ENCODE measurements at regions not wholly inside any gene's neighbourhood (a gene's known extent, or its start where the extent isn't known, plus 50 kb on each side); places are given as distances from the start of the nearest gene placed in this dataset.

- 94 to 97% (median 95%) methylated on average over 2 of the region's 2 CpGs for WGBS, 5 donors
- Histone ChIP-seq H3K27ac (no peak overlapping the region), H3K4me1 (no peaks in the 10 kb centered on the region), H3K9me3 (peaks cover 0 to 8% (median 6%) of the 10 kb centered on the region in 4 donors), H3K36me3 (no peaks in the 10 kb centered on the region), H3K27me3 (no peaks in the 10 kb centered on the region), H3K4me3 (no peak overlapping the region)
- intact Hi-C loops (cut with DNase I; ENCODE audit: low total_unique reads), result no loop called here
- DNase-seq, result no peak
- TF ChIP-seq POLR2A (IDR thresholded peaks at IDR 0.05), result no peak
- TF ChIP-seq POLR2AphosphoS5 (IDR thresholded peaks at IDR 0.05), result no peak
- no peak for TF ChIP-seq CTCF (IDR thresholded peaks at IDR 0.05)
- TF ChIP-seq EP300 (IDR thresholded peaks at IDR 0.05), result no peak
These were observed 275.5 kb upstream of the SOX9 start for GRCh38 chr17:71845337-71845736.

DNA sequence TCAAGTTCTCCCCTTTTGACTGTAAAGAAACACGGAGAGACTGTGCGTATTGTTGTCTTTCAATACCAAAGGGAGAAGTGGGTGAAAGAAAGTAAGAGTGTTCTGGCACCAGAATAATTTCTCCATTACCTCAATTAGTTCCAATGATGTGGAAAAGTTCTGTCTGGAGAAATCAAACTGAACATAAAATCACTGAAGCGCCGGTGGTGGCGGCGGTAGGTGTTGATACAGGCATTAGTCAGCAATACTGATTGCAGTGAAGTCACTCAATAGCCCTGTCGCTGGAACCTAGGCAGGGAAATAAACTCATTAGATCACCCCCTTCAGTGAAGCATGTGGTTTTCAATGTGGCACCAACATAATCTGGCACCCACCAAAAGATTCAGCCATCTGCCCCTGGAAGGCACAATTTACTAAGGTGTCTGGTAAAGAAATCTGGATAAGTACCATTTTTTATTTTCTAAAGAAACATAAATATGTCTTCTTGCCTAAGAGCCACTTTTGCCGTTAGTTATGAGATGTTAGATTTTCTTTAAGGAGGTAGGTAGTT, 274.2 kb upstream of the SOX9 start:
- no peak for DNase-seq
- TF ChIP-seq EP300 (IDR thresholded peaks at IDR 0.05), result no peak
- TF ChIP-seq POLR2A (IDR thresholded peaks at IDR 0.05), result no peak
- TF ChIP-seq POLR2AphosphoS5 (IDR thresholded peaks at IDR 0.05), result no peak
- no peak for TF ChIP-seq CTCF (IDR thresholded peaks at IDR 0.05)
- Histone ChIP-seq H3K36me3 (no peaks in the 10 kb centered on the region), H3K27ac (no peak overlapping the region), H3K4me3 (no peak overlapping the region), H3K27me3 (no peaks in the 10 kb centered on the region), H3K4me1 (no peaks in the 10 kb centered on the region), H3K9me3 (peaks cover 0 to 8% (median 6%) of the 10 kb centered on the region in 4 donors)
- intact Hi-C loops (cut with DNase I; ENCODE audit: low total_unique reads), result no loop called here
- 84 to 91% (median 90%) methylated on average over 8 of the region's 8 CpGs for WGBS, 5 donors

- TF ChIP-seq EP300 (IDR thresholded peaks at IDR 0.05), result no peak
- TF ChIP-seq POLR2AphosphoS5 (IDR thresholded peaks at IDR 0.05), result no peak
- TF ChIP-seq POLR2A (IDR thresholded peaks at IDR 0.05), result no peak
- TF ChIP-seq CTCF (IDR thresholded peaks at IDR 0.05), result no peak
- 61 to 95% (median 85%) methylated on average over 1 of the region's 1 CpG for WGBS, 5 donors
- H3K9me3 ChIP-seq, result no peaks in the 10 kb centered on the region
- no peak for DNase-seq
- no peak overlapping the region for H3K4me3 ChIP-seq
- no peak overlapping the region for H3K27ac ChIP-seq
- no peaks in the 10 kb centered on the region for H3K36me3 ChIP-seq
- no peaks in the 10 kb centered on the region for H3K27me3 ChIP-seq
- H3K4me1 ChIP-seq, result no peaks in the 10 kb centered on the region
- intact Hi-C loops (cut with DNase I; ENCODE audit: low total_unique reads), result no loop called here
These were observed 270.7 kb upstream of the SOX9 start for GRCh38 chr17:71849783-71850768.

- H3K4me1 ChIP-seq, result no peaks in the 10 kb centered on the region
- no peaks in the 10 kb centered on the region for H3K9me3 ChIP-seq
- no peak for DNase-seq
- WGBS, 5 donors, result 66 to 92% (median 88%) methylated on average over 2 of the region's 2 CpGs
- no peak overlapping the region for H3K4me3 ChIP-seq
- intact Hi-C loops (cut with DNase I; ENCODE audit: low total_unique reads), result no loop called here
- H3K27me3 ChIP-seq, result no peaks in the 10 kb centered on the region
- H3K27ac ChIP-seq, result no peak overlapping the region
- H3K36me3 ChIP-seq, result no peaks in the 10 kb centered on the region
- TF ChIP-seq CTCF (IDR thresholded peaks at IDR 0.05) (no peak), POLR2A (IDR thresholded peaks at IDR 0.05) (no peak), EP300 (IDR thresholded peaks at IDR 0.05) (no peak), POLR2AphosphoS5 (IDR thresholded peaks at IDR 0.05) (no peak)
These were observed 270.0 kb upstream of the SOX9 start for GRCh38 chr17:71850812-71851211.

All from stomach (tissue), 8 donors.